ENCODE measurements at regions not wholly inside any gene's neighbourhood (a gene's known extent, or its start where the extent isn't known, plus 50 kb on each side); places are given as distances from the start of the nearest gene placed in this dataset.

DNA sequence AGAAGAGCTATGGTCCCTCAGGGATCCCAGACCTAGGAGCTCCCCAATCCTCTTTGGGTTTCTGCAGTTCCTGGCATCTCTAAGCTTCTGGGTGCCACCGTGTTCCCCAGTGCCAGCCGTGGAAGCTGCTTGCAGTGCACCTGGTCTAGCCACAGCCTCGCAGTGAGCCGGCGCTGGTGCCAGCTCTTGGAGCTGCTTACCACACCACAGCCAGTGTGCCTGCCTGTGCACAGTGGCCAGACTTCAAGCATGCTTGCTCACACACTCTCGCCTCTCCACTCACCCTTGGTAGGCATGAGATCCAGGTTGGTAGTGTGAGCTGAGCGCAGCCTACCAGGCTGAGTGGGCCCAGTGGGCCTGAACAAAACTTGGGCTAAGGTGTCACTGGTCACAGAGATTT lies 971.9 kb downstream of the DCDC2C start:
- no peak for DNase-seq (ENCODE audit: low read depth)
- TF ChIP-seq, protein P1, sequence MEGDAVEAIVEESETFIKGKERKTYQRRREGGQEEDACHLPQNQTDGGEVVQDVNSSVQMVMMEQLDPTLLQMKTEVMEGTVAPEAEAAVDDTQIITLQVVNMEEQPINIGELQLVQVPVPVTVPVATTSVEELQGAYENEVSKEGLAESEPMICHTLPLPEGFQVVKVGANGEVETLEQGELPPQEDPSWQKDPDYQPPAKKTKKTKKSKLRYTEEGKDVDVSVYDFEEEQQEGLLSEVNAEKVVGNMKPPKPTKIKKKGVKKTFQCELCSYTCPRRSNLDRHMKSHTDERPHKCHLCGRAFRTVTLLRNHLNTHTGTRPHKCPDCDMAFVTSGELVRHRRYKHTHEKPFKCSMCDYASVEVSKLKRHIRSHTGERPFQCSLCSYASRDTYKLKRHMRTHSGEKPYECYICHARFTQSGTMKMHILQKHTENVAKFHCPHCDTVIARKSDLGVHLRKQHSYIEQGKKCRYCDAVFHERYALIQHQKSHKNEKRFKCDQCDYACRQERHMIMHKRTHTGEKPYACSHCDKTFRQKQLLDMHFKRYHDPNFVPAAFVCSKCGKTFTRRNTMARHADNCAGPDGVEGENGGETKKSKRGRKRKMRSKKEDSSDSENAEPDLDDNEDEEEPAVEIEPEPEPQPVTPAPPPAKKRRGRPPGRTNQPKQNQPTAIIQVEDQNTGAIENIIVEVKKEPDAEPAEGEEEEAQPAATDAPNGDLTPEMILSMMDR (IDR thresholded peaks at IDR 0.05; ENCODE audit: control insufficient read depth, insufficient read depth, low read depth, low read length, missing control alignments): no peak
- no peak overlapping the region for H3K4me3 ChIP-seq (ENCODE audit: control insufficient read depth, low read depth, low read length)

DNA sequence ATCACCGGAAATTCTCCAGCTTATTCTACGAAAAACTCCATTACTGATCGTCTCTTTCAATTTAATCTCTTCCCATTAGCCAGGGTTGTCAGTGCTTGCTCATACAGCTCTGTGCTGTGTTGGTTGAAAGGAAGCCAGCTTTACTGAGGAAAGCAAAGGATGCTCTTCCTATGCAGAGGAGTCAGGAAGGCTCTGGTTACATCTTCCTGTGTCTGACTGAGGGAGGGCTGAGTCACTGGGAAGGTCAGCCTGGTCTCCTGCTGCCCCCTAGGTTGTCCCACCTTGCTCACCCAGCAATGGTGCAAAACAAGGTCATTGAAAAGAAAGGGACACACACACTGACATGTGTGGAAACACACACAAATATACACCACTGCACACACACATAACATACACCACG lies 975.6 kb downstream of the DCDC2C start:
- H3K4me3 ChIP-seq (ENCODE audit: control insufficient read depth, low read depth, low read length): no peak overlapping the region
- TF ChIP-seq, protein P1 (IDR thresholded peaks at IDR 0.05; ENCODE audit: control insufficient read depth, insufficient read depth, low read depth, low read length, missing control alignments): no peak
- DNase-seq (ENCODE audit: low read depth): no peak

DNA sequence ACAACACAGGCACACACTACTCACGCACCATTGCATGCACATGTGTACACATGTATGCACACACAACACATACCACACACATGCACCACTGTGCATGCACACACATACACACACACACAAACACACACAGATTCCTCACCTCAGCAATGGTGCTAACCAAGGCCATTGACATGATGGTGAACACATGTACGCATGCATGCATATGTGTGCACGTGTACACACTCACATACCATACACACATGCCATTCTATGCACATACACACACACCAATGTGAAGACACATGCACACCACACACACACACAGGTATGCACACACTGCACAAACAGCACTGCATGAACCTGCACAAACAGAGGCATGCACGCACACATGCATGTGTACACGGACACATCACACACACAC lies 976.0 kb downstream of the DCDC2C start:
- TF ChIP-seq, protein P1 (IDR thresholded peaks at IDR 0.05; ENCODE audit: control insufficient read depth, insufficient read depth, low read depth, low read length, missing control alignments): no peak
- DNase-seq (ENCODE audit: low read depth): no peak

DNA sequence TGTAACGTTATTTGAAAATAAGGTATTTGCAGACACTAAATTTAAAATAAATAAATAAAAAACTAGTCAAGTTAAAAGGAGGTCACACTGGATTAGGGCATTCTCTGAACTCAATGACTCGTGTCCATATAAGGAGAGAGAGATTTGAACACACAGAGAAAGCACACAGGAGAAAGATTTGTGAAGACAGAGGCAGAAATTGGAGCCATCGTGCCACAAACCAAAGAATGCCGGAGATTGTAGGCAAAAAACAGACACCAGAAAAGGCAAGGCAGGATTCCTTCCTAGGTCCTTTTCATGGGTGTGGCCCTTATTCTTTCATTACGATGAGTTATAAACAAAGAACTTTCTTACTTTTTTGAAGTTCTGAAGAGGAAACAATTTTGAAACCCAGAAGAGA lies 981.5 kb downstream of the DCDC2C start:
- no peak overlapping the region for H3K4me3 ChIP-seq (ENCODE audit: control insufficient read depth, low read depth, low read length)
- DNase-seq (ENCODE audit: low read depth): no peak
- TF ChIP-seq, protein P1 (IDR thresholded peaks at IDR 0.05; ENCODE audit: control insufficient read depth, insufficient read depth, low read depth, low read length, missing control alignments): no peak

More for the DNA sequence above, 976.0 kb downstream of the DCDC2C start:
- no peak overlapping the region for H3K4me3 ChIP-seq (ENCODE audit: control insufficient read depth, low read depth, low read length)

DNA sequence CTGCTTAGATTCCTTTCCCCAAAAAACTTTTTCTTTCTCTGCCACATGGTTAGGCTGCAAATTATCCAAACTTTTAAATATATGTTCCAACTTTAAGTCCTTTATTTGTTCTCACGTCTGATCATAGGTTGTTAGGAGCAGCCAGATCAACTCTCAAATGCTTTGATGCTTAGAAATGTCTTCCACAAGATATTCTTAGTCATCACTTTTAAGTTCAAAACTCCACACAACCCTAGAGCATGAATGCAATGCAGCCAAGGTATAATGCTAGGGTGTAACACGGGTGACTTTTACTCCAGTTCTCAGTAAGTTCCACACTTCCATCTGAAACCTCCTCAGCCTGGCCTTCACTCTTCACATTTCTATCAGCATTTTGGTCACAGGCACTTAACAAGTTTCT lies 987.5 kb downstream of the DCDC2C start:
- TF ChIP-seq, protein P1 (IDR thresholded peaks at IDR 0.05; ENCODE audit: control insufficient read depth, insufficient read depth, low read depth, low read length, missing control alignments): no peak
- DNase-seq (ENCODE audit: low read depth): no peak
- no peak overlapping the region for H3K4me3 ChIP-seq (ENCODE audit: control insufficient read depth, low read depth, low read length)

DNA sequence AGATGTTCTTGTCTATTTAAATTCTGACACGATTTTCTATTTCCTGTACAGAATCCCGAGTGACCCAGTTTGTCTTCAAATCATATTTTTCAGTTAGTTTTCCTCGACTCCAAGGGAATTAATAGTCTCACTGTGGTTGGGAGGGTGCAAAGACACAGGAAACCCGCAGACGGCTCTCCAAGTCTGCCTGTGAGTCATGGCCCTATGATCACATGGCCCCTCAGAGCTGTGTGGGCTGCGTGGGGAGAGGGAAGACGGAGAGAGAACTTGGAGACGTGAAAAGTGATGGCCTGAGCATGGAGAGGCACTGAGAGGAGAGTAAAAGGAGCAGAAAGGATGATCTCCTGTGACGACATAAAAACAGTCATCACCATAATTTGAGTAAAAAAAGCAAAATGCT lies 989.9 kb downstream of the DCDC2C start:
- no peak overlapping the region for H3K4me3 ChIP-seq (ENCODE audit: control insufficient read depth, low read depth, low read length)
- TF ChIP-seq, protein P1 (IDR thresholded peaks at IDR 0.05; ENCODE audit: control insufficient read depth, insufficient read depth, low read depth, low read length, missing control alignments): no peak
- DNase-seq (ENCODE audit: low read depth): no peak

DNA sequence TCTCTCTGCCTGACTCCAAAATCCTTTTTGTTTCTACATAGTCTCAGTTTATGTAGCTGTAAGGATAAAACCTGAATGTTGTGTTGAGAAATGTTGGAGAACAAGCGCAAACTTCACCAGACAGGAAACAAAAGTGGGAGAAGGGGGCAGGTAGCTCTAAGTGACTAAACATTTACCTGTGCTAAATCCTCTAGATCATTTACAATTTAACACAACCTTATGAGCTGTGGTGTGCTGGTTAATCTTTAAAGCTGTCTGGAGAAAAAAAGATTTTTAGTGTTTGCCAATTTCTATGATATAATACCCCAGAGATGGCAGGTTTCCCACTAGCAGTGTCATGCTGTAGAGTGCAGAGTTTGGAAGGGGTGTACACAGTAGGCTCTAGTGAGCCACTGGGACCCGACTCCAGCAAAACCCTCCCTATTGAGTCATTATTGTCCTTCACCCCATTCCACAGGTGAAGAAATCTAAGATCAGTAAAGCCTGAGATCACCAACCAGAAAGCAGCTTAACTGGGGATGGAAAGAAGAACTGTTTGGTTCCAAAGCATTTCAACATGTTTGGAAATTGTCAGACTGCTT lies 992.0 kb downstream of the DCDC2C start:
- no peak overlapping the region for H3K4me3 ChIP-seq (ENCODE audit: control insufficient read depth, low read depth, low read length)
- DNase-seq (ENCODE audit: low read depth): no peak
- TF ChIP-seq, protein P1 (IDR thresholded peaks at IDR 0.05; ENCODE audit: control insufficient read depth, insufficient read depth, low read depth, low read length, missing control alignments): no peak
